OCI-LY1 (cell line): ENCODE measurements at regions not wholly inside any gene's neighbourhood (a gene's known extent, or its start where the extent isn't known, plus 50 kb on each side); places are given as distances from the start of the nearest gene placed in this dataset.
"Not testable (repeated sequence)": the region's sequence is repeated elsewhere in the genome, so short reads cannot be mapped to it uniquely, and the experiment has no call there.

Source experiments
- H2AFZ ChIP-seq: fragments of 200-600 bp; sonication (generic), shearing (Covaris generic); 2 replicates; pipeline ENCODE4 v1.6.0; 2014; ENCODE audit warnings: antibody characterized with exemption, mild to moderate bottlenecking, low read length
- H3F3A ChIP-seq: fragments of 200-600 bp; sonication (generic), shearing (Covaris generic); 2 replicates; pipeline ENCODE4 v1.6.0; 2014; ENCODE audit warnings: mild to moderate bottlenecking, antibody characterized with exemption, low read length, moderate library complexity; ENCODE audit not compliant: insufficient read depth
- H3K27ac ChIP-seq: fragments of 200-600 bp; sonication (generic); 2 replicates; pipeline ENCODE4 v1.5.1; 2014; ENCODE audit warnings: low read length, mixed run types, mild to moderate bottlenecking, low read depth; ENCODE audit not compliant: poor library complexity, severe bottlenecking
- H3K27me3 ChIP-seq: fragments of 200-600 bp; sonication (generic); 2 replicates; pipeline ENCODE4 v1.6.0; 2014; ENCODE audit warnings: antibody characterized with exemption, mild to moderate bottlenecking, low read length, moderate library complexity; ENCODE audit not compliant: insufficient read depth
- H3K36me3 ChIP-seq: fragments of 200-600 bp; sonication (generic); 2 replicates; pipeline ENCODE4 v1.6.1; 2014; ENCODE audit warnings: mild to moderate bottlenecking, antibody characterized with exemption, low read length, moderate library complexity, mixed read lengths; ENCODE audit not compliant: insufficient read depth
- H3K4me1 ChIP-seq: fragments of 200-600 bp; sonication (generic); 2 replicates; pipeline ENCODE4 v1.5.1; 2014; ENCODE audit warnings: mild to moderate bottlenecking, low read length, moderate library complexity; ENCODE audit not compliant: insufficient read depth, severe bottlenecking
- H3K4me2 ChIP-seq: fragments of 200-600 bp; sonication (generic), shearing (Covaris generic); 2 replicates; pipeline ENCODE4 v1.6.1; 2014; ENCODE audit warnings: low read length
- H3K4me3 ChIP-seq: fragments of 200-600 bp; sonication (generic); 2 replicates; pipeline ENCODE4 v1.5.1; 2014; ENCODE audit warnings: low read length, low read depth, mild to moderate bottlenecking, mixed read lengths; ENCODE audit not compliant: poor library complexity, severe bottlenecking
- H3K79me2 ChIP-seq: fragments of 200-600 bp; shearing (Covaris generic); 2 replicates; pipeline ENCODE4 v1.6.1; 2016; ENCODE audit warnings: mixed run types, low read length, mixed read lengths; ENCODE audit not compliant: insufficient read depth
- H3K9ac ChIP-seq: fragments of 200-600 bp; sonication (generic), shearing (Covaris generic); 2 replicates; pipeline ENCODE4 v1.6.1; 2014; ENCODE audit warnings: mild to moderate bottlenecking, low read length, mixed read lengths
- H3K9me2 ChIP-seq: fragments of 200-600 bp; sonication (generic), shearing (Covaris generic); 2 replicates; pipeline ENCODE4 v1.6.1; 2014; ENCODE audit warnings: low read depth, mild to moderate bottlenecking, low read length, mixed read lengths
- H3K9me3 ChIP-seq: fragments of 200-600 bp; shearing (Covaris generic); 2 replicates; pipeline ENCODE4 v1.6.1; 2014; ENCODE audit warnings: low read length, mixed read lengths
- H4K20me1 ChIP-seq: fragments of 200-600 bp; sonication (generic), shearing (Covaris generic); 2 replicates; pipeline ENCODE4 v1.6.0; 2016; ENCODE audit warnings: mild to moderate bottlenecking, low read length; ENCODE audit not compliant: insufficient read depth
- EZH2 ChIP-seq: fragments of 200-600 bp; sonication (generic), shearing (Covaris generic); IDR thresholded peaks from 2 replicates; pipeline ENCODE4 v1.8.0; 2017; ENCODE audit warnings: borderline replicate concordance, mixed run types, mild to moderate bottlenecking, antibody characterized with exemption, low read length, moderate library complexity, mixed read lengths
- TF ChIP-seq, protein P1 (sequence below): fragments of 200-600 bp; sonication (generic), shearing (Covaris generic); IDR thresholded peaks from 2 replicates; pipeline ENCODE4 v1.5.1; 2017; ENCODE audit warnings: mild to moderate bottlenecking, antibody characterized with exemption, low read length, moderate library complexity, mixed read lengths

DNA sequence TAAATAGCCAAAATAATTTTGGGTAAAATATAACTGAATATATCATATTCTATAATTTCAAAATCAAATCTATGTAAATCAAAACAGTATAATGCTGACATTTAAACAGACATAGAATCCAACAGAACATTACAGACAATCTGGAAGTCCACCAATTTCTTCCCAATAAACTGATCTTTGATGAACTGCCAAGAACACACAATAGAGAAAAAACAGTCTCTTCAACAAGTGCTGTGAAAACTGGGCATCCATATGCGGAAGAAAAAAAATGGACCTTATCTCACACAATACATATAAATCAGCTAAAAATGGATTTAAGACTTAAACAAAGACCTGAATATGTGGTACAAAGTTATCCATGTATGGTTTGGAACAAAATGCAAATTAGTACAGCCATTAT lies 1022.7 kb downstream of the TMEM121 start:
- no peak overlapping the region for H3K27ac ChIP-seq
- no peaks in the 10 kb centered on the region for H3K4me1 ChIP-seq
- H3K9me2 ChIP-seq: no peaks in the 10 kb centered on the region
- no peak overlapping the region for H3K9ac ChIP-seq
- H3K79me2 ChIP-seq: no peaks in the 10 kb centered on the region
- no peaks in the 10 kb centered on the region for H3K36me3 ChIP-seq
- H4K20me1 ChIP-seq: no peaks in the 10 kb centered on the region
- no peaks in the 10 kb centered on the region; the same call in 1 of the 2 replicates for H3K27me3 ChIP-seq
- no peak for TF ChIP-seq EZH2
- TF ChIP-seq, protein P1, sequence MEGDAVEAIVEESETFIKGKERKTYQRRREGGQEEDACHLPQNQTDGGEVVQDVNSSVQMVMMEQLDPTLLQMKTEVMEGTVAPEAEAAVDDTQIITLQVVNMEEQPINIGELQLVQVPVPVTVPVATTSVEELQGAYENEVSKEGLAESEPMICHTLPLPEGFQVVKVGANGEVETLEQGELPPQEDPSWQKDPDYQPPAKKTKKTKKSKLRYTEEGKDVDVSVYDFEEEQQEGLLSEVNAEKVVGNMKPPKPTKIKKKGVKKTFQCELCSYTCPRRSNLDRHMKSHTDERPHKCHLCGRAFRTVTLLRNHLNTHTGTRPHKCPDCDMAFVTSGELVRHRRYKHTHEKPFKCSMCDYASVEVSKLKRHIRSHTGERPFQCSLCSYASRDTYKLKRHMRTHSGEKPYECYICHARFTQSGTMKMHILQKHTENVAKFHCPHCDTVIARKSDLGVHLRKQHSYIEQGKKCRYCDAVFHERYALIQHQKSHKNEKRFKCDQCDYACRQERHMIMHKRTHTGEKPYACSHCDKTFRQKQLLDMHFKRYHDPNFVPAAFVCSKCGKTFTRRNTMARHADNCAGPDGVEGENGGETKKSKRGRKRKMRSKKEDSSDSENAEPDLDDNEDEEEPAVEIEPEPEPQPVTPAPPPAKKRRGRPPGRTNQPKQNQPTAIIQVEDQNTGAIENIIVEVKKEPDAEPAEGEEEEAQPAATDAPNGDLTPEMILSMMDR: no peak
- H3F3A ChIP-seq: no peaks in the 10 kb centered on the region
- no peak overlapping the region for H2AFZ ChIP-seq
- H3K9me3 ChIP-seq: 0 out of 2 replicates have a peak, but pooled peaks cover 2% of the 10 kb centered on the region
- no peak overlapping the region for H3K4me3 ChIP-seq
- no peak overlapping the region for H3K4me2 ChIP-seq

DNA sequence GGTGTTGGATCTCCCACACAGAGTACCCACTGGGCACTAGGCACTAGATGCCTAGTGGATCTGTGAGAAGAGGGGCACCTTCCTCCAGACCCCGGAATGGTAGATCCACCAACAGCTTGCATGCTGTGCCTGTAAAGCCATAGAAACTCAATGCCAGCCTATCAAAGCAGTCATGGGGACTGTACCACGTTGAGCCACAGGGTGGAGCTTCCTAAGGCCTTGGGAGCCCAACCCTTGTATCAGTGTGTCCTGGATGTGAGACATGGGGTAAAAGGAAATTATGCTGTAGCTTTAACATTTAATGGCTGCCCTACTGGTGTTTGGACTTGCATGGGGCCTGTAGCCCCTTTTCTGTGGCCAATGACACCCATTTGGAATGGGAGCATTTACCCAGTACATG lies 1024.9 kb downstream of the TMEM121 start:
- Histone ChIP-seq H3K9ac (no peak overlapping the region), H2AFZ (no peak overlapping the region), H3K27ac (no peak overlapping the region), H3K4me1 (no peaks in the 10 kb centered on the region), H3K79me2 (no peaks in the 10 kb centered on the region), H3K9me3 (0 out of 2 replicates have a peak, but pooled peaks cover 2% of the 10 kb centered on the region), H3K4me3 (no peak overlapping the region), H3K27me3 (no peaks in the 10 kb centered on the region; the same call in 1 of the 2 replicates), H3K4me2 (no peak overlapping the region), H4K20me1 (no peaks in the 10 kb centered on the region), H3K36me3 (no peaks in the 10 kb centered on the region), H3F3A (no peaks in the 10 kb centered on the region), H3K9me2 (no peaks in the 10 kb centered on the region)
- TF ChIP-seq, protein P1: peak; percentile 29; the same call in 1 of the 2 replicates
- TF ChIP-seq EZH2: no peak

DNA sequence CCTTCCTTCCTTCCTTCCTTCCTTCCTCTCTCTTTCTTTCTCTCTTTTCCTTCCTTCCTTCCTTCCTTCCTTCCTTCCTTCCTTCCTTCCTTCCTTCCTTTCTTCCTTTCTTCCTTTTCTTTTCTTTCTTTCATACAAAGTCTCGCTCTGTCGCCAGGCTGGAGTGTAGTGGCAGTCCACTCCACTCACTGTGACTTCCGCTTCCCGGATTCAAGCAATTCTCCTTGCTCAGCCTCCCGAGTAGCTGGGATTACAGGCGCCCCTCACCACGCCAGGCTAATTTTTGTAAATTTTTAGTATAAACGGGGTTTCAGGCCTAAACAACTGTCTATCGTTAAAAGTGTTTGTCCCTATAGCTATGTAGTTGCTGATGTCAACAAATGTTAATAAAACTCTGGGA lies 1029.8 kb downstream of the TMEM121 start:
- H3F3A ChIP-seq, H3K79me2 ChIP-seq, H2AFZ ChIP-seq, H3K9me2 ChIP-seq, H4K20me1 ChIP-seq, H3K27ac ChIP-seq, H3K27me3 ChIP-seq, H3K4me1 ChIP-seq, H3K4me2 ChIP-seq, H3K4me3 ChIP-seq, H3K36me3 ChIP-seq, H3K9me3 ChIP-seq, H3K9ac ChIP-seq: not testable (repeated sequence)

DNA sequence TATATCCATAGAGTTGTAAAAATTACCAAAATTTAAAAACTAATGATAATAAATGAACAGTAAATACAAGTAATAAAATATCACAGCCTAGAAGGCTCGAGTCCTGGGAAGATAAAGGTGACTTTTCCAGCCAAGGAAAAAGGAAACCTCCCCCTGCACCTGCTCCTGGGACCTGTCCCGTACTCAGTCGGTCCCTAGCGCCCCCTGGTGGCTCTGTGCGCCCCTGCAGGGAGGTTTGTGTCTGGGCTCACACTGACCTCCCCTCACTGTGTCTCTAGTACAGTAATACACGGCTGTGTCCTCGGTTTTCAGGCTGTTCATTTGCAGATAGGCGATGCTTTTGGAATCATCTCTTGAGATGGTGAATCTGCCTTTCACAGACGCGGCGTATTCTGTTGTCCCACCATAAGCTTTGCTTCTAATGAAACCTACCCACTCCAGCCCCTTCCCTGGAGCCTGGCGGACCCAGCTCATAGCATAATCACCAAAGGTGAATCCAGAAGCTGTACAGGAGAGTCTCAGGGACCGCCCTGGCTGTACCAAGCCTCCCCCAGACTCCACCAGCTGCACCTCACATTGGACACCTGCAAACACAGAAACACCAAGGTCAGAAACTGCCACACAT lies 1030.4 kb downstream of the TMEM121 start:
- Histone ChIP-seq H3K4me1 (no peaks in the 10 kb centered on the region), H3K36me3 (no peaks in the 10 kb centered on the region), H3F3A (no peaks in the 10 kb centered on the region), H2AFZ (no peak overlapping the region), H3K27ac (no peak overlapping the region), H3K4me3 (no peak overlapping the region), H3K9ac (no peak overlapping the region), H3K9me3 (no peaks in the 10 kb centered on the region), H4K20me1 (no peaks in the 10 kb centered on the region), H3K27me3 (no peaks in the 10 kb centered on the region; the same call in 1 of the 2 replicates), H3K4me2 (no peak overlapping the region), H3K79me2 (no peaks in the 10 kb centered on the region), H3K9me2 (no peaks in the 10 kb centered on the region)
- TF ChIP-seq, protein P1: peak; percentile 93
- no peak for TF ChIP-seq EZH2
